Panc1 (cell line): ENCODE measurements at regions not wholly inside any gene's neighbourhood (a gene's known extent, or its start where the extent isn't known, plus 50 kb on each side); places are given as distances from the start of the nearest gene placed in this dataset.

Experiments used
- ATAC-seq: fragments of 200-7000 bp; cut with Tn5 transposase; 2 replicates; pipeline ENCODE4 v1.9.1; 2020; ENCODE audit warnings: mild to moderate bottlenecking, moderate library complexity
- BruUV-seq: library from RNA; stranded (reverse); fragments of 400-500 nt; replicated peaks from 2 replicates; lab custom pipeline; 2021; lab: Mats Ljungman, UMichigan
- CTCF ChIA-PET: fragments of 300-600 bp; sonication (Branson Sonifier 250); formaldehyde crosslinking; loops from one replicate; lab custom pipeline; 2022; ENCODE audit warnings: antibody characterized with exemption; lab: Charles Lee
- POLR2A ChIA-PET: fragments of 300-600 bp; sonication (Branson Sonifier 250); formaldehyde crosslinking; loops from one replicate; lab custom pipeline; 2022; ENCODE audit warnings: antibody characterized with exemption; lab: Charles Lee
- DNase-seq: peaks from one replicate; pipeline ENCODE4 v3.0.0-alpha.2; 2010; ENCODE audit warnings: low read depth, low spot score
- H3K27ac ChIP-seq: 2 replicates; pipeline ENCODE4 v1.5.1; 2011; ENCODE audit warnings: mild to moderate bottlenecking, low read length, inconsistent platforms
- H3K27me3 ChIP-seq: fragments of 200-500 bp; sonication (Bioruptor generic); 2 replicates; pipeline ENCODE4 v1.6.0; 2014; ENCODE audit warnings: low read length, inconsistent platforms; ENCODE audit not compliant: control insufficient read depth, insufficient read depth
- H3K36me3 ChIP-seq: fragments of 200-500 bp; sonication (Bioruptor generic); 2 replicates; pipeline ENCODE4 v1.5.1; 2014; ENCODE audit warnings: inconsistent platforms, mild to moderate bottlenecking, low read length, moderate library complexity; ENCODE audit not compliant: control insufficient read depth, insufficient read depth
- H3K4me1 ChIP-seq: 2 replicates; pipeline ENCODE4 v1.5.1; 2011; ENCODE audit warnings: inconsistent platforms, mild to moderate bottlenecking, low read length, moderate library complexity; ENCODE audit not compliant: control insufficient read depth, insufficient read depth
- H3K4me3 ChIP-seq, 2 experiments: 2 replicates each; pipeline ENCODE4 v1.5.1; 2011 to 2012; ENCODE audit warnings: low read depth in 2 of 2, low read length in 2 of 2, mild to moderate bottlenecking in 2 of 2, inconsistent platforms in 1 of 2, moderate library complexity in 1 of 2
- H3K9me3 ChIP-seq: fragments of 200-500 bp; sonication (Bioruptor generic); 2 replicates; pipeline ENCODE4 v1.5.1; 2014; ENCODE audit warnings: low read depth, mild to moderate bottlenecking, inconsistent platforms, low read length, moderate library complexity; ENCODE audit not compliant: control insufficient read depth, insufficient read depth
- CTCF ChIP-seq: fragments of 450-650 bp; IDR thresholded peaks from 2 replicates; pipeline ENCODE4 v1.5.1; 2017; ENCODE audit warnings: mild to moderate bottlenecking
- POLR2AphosphoS5 ChIP-seq: IDR thresholded peaks from 2 replicates; pipeline ENCODE4 v1.6.1; 2012; ENCODE audit warnings: mild to moderate bottlenecking, low read depth, low read length, moderate library complexity
- REST ChIP-seq, 2 experiments: IDR thresholded peaks; 2 replicates each; pipeline ENCODE4 v1.6.1; 2011 to 2012; ENCODE audit warnings: low read depth in 2 of 2, control low read depth in 1 of 2, low read length in 1 of 2, mild to moderate bottlenecking in 1 of 2, moderate library complexity in 1 of 2; ENCODE audit not compliant: insufficient read depth in 1 of 2
- SIN3A ChIP-seq: IDR thresholded peaks from 2 replicates; pipeline ENCODE4 v1.6.1; 2012; ENCODE audit warnings: low read depth, mild to moderate bottlenecking, low read length, moderate library complexity, borderline replicate concordance; ENCODE audit not compliant: insufficient read depth
- TCF7L2 ChIP-seq: IDR thresholded peaks from 2 replicates; pipeline ENCODE4 v1.6.1; 2011; ENCODE audit warnings: mild to moderate bottlenecking, low read depth, low read length, inconsistent platforms
- in situ Hi-C: cut with HindIII; loops from 2 replicates; pipeline ENCODE4 v1.10.0; 2016; ENCODE audit warnings: low sequenced_read_pairs, low pct_unique_long_range_greater_than_20kb
- intact Hi-C: fragments of 100-400 bp; cut with micrococcal nuclease; formaldehyde crosslinking; loops from one replicate; pipeline ENCODE4 v1.10.0; 2022; ENCODE audit not compliant: unreplicated experiment

GRCh38 chr17:33709881-33710280 is 416.8 kb upstream of the ASIC2 start:
- Histone ChIP-seq H3K27ac (no peak overlapping the region), H3K4me3 (no peak overlapping the region), H3K9me3 (no peaks in the 10 kb centered on the region), H3K27me3 (peaks cover 12% of the 10 kb centered on the region), H3K36me3 (no peaks in the 10 kb centered on the region), H3K4me1 (no peaks in the 10 kb centered on the region)
- no peak for TF ChIP-seq CTCF
- no peak for TF ChIP-seq SIN3A
- no peak for TF ChIP-seq REST (IDR thresholded peaks at IDR 0.05; ENCODE audit: insufficient read depth in 1 of 2, low read depth in 2 of 2, low read length in 1 of 2)
- TF ChIP-seq TCF7L2 = no peak
- CTCF ChIA-PET = no interaction called here
- POLR2A ChIA-PET = no interaction called here
- ATAC-seq (no peak), DNase-seq (no peak)
- intact Hi-C loops = loop anchor here (5.0 kb wide), 1 partner anchor 42 kb away; no protein-coding TSS in a partner anchor
- in situ Hi-C loops = no loop called here
- no TSS peak for BruUV-seq

- Histone ChIP-seq H3K36me3 (no peaks in the 10 kb centered on the region), H3K4me1 (no peaks in the 10 kb centered on the region), H3K9me3 (no peaks in the 10 kb centered on the region), H3K27me3 (peaks cover 12% of the 10 kb centered on the region), H3K27ac (no peak overlapping the region), H3K4me3 (no peak overlapping the region)
- in situ Hi-C loops = no loop called here
- intact Hi-C loops = loop anchor here (5.0 kb wide), 1 partner anchor 40 kb away; no protein-coding TSS in a partner anchor
- DNase-seq (no peak), ATAC-seq (no peak)
- ChIA-PET CTCF (interaction anchor here (0.6 to 0.7 kb wide), 2 partner anchors 39 to 256 kb away, joined by 3 to 5 read pairs; no protein-coding TSS in a partner anchor), POLR2A (no interaction called here)
- BruUV-seq = no TSS peak
- TF ChIP-seq TCF7L2 (no peak), CTCF (peak; percentile 49), POLR2AphosphoS5 (no peak), SIN3A (no peak), REST (IDR thresholded peaks at IDR 0.05; ENCODE audit: insufficient read depth in 1 of 2, low read depth in 2 of 2, low read length in 1 of 2) (no peak)
These were observed 419.0 kb upstream of the ASIC2 start for GRCh38 chr17:33712120-33712519.
